Islet precursor cell (in vitro differentiated cells): ENCODE measurements at regions not wholly inside any gene's neighbourhood (a gene's known extent, or its start where the extent isn't known, plus 50 kb on each side); places are given as distances from the start of the nearest gene placed in this dataset.

Experiments used
- DNase-seq: peaks from one replicate; pipeline ENCODE4 v3.0.0-alpha.2; 2018

- DNase-seq: no peak
These were observed 72.0 kb downstream of the ALX1 start for GRCh38 chr12:85352016-85352415.

GRCh38 chr12:85356596-85357385 is 76.8 kb downstream of the ALX1 start:
- DNase-seq: no peak

DNA sequence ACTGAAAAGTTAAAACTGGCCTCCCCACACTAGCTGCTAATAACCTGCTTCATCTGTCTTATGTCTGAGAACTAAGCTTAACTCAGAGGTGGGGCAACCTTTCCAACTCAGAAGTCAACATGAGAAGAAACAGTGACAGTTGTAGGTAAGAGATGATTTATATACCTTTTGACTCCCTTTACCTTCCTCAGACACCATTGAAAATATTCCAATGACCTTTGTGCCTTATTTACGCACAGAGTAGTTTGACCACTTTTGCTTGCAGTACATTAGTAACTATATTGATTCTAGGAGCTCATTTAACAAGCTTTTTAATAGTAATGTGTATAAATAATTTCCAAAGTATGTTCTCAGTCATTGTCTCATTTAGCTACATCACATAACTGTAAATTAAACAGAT is 77.6 kb downstream of the ALX1 start:
- no peak for DNase-seq

- DNase-seq: no peak
These were observed 78.7 kb downstream of the ALX1 start for GRCh38 chr12:85358715-85359114.

DNA sequence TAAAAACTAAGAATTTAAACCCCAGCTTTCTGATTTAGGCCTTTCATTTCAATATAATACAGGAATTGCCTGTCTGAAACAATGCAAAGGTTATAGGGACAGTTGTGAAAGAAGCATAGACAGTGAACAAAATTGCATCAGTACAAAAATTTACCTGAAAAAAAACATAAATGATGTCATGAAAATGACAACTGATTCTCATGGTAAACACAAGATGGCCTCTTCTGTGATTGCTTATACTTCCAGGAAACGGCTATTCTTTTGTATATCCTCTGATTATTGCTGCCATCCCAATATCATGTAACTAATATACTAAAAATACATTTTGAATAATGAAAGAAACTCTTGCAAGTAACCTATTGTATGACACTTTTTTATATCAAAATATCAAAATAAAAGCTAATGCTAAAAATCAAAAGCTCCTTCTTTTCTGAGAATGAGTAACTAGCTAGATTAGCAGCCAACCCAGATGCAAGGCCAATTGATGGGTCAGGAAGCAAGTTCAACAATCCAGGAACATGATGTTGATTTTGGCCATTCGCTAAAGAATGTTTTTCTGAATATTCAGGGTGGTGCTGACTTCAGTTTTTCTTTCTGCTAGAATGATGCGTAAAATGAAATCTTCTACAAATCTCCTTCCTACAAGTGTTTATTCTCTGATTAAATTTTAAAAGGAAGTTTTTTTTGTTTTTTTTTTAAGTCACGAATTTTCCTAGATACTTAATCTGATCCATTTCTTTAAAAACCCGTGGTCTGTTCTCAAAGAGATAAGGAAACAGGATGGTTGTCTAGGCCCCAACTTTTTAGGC is 83.6 kb downstream of the ALX1 start:
- DNase-seq: no peak

DNA sequence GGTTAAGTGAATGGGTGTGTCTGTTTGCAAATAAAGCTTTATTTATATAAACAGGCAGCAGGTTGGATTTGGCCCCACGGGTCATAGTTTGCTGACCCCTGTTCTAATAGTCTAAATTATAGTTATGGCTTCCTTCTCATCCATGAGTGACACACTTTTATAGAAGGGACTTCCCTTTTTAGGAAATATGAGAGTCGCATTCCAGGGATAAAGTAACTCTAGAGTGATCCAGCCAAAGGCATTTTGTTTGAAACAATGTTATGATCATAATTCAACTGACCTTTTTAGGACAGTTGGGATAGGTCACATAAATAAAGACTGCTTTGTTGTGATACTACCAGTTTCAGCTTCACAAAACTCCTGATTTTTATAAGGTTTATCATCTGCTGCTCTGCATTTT is 87.9 kb downstream of the ALX1 start:
- DNase-seq: no peak

DNA sequence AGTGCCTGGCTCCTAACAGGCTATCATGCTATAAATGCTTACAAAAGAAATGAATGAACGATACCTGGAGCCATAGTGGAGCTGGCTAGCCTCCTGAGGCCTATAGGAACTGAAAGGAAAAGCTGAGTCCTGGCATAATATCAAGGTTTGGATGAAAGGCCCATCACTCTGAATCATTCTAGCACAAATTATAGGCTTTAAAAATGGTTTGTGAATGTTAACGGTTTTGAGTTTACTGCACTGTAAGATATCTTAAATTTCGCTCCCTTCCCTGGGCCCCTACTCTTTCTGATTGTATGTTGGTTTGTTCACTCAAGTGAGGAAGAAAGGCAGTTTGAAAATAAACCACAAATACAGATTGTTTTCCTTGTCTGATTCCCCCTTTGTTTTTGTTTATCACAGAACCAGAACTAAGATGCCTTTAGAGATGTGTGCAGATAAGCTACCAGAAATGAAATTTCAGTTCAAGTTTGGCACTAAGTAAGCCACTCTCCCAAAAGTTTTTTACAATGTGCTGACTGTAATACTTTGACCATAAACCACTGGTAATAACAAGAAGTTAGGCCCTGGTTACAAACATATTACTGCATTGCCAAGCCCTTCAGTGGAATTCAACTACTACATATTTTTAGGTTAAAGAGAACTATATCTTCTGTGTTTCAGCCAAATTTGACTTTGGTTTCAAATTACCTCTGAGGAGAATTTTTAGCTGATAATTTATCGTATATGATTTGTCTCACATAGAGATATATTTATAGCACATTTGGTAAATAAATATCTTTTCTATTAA is 89.5 kb downstream of the ALX1 start:
- no peak for DNase-seq

GRCh38 chr12:85373045-85373444 is 93.0 kb downstream of the ALX1 start:
- no peak for DNase-seq

GRCh38 chr12:85374981-85375380 is 95.0 kb downstream of the ALX1 start:
- DNase-seq: no peak

GRCh38 chr12:85385406-85385805 is 105.4 kb downstream of the ALX1 start:
- no peak for DNase-seq

- no peak for DNase-seq
These were observed 110.2 kb downstream of the ALX1 start for GRCh38 chr12:85390266-85390665.

GRCh38 chr12:85392508-85392907 is 112.5 kb downstream of the ALX1 start:
- DNase-seq: no peak

DNA sequence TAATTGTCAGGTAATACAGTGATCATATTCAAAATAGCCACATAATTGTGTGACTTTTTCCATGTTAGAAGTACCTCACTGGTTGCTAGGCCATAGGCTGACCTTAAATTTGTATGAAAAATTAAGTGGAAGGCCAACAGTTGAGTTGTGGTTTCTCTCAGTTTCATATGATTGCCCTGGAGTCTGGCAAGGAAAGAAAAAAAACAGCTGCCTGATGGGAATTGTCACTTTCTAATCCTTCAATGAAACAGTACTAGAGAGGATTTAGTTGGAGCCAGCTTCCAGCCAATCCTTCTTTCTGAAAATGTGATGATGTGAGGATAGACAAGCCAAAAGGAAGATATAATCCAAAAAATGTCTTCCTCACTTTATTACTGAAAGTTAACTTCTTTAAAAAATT is 113.6 kb downstream of the ALX1 start:
- no peak for DNase-seq

- no peak for DNase-seq
These were observed 114.0 kb downstream of the ALX1 start for GRCh38 chr12:85394065-85394464.

DNA sequence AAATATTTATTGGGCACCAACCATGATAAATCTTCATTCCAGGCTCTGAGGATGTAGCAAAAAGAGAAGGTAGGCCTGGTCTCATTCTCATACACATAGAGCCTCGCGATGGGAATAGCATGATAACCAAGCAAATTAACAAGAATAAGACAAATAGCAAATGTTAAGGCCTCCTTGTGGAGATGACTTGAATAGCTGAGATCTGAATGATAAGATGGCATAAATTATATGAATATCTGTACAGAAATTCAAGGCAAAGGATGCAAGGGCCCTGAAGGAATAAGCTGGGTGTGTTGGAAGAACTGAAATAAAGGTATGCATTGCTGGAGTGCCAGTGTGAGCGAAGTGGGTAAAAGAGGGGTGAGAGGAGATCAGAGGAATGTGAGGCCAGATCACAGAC is 114.8 kb downstream of the ALX1 start:
- DNase-seq: no peak

DNA sequence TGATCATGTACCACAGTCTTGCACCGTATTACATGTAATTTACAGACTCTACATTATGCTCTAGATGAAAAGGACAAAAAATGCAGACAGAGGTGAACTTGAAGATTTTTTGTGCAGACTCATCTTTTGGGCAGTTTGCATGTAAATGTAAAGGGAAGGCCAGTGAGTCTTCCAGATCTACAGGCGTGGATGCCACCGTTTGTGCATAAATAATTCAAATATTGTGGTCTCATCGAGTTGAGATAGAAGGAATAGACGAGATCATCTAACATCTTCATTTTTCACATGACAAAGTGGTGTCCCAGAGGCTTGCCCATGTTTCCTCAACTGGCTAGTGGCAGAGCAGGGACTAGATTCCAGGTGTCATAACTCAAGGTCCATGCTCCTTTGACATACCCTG is 125.2 kb downstream of the ALX1 start:
- DNase-seq: no peak

DNA sequence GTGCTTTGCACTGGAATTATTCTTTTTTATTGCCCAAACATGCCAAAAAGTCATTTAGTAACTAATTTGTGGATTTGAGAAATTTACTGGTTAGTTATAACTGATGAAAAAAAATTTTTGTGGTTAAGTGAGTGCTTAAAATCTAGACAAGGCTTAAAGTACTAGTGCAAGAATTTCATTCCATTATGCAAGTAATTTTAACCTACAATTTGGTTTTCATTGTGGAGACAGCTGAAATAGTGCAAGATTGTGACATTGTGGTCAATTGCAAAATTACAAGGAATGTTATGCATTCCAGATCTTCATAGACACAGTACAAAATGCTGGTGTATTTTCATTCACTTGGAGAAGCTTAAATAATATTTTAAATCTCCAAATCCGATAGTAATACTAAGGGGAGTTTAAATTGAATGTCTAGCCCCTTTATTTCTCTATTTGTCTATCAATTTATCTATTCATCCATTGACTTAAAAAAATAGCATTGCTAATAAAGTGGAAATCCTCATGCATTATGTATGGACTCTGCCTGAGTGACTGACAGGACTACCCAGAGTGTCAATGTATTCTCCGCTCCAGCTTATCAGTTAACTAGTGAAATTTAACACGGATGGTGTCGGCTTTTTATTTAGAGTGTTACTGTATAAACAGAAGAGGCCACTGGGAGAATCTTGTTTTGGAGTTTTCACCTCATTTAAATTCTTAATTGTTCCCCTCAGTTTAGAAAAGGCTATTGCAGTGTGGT is 125.9 kb downstream of the ALX1 start:
- DNase-seq: no peak

DNA sequence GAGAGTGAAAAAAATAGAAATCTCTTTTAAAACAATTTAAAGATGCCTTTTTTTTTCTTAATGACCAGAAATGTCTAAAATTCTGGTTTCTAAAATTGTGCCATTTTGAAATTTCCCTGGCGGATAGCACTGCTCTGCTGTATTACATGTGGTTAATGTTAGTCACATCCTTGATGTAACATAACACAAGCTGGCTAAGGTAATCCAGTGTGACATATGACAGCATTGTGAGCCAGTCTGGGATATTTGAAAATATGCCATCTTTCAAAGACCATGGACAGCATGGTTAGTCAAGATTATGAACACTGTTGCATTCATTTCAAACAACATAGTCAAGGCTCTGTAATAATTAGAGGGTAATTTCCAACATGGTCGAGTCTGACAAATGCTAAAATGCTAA is 133.2 kb downstream of the ALX1 start:
- DNase-seq: no peak

DNA sequence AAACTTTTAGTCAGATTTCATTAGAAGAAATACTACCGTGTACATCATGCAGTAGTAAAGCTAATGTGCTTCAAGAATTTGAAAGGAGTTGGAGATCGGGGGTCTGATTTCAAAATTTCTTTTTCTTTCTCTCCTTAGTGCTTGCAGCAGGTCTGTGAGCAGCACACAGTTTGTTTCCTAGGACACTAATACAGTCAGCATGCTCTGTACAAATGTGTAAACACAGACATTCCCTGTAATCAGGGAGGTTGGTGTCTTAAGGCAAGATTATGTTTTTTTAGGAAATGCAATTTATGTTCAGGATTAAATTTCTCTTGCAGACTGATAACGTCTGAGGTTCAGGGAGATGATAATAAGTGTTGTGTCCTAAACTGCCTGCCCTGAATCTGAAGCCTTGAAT is 142.7 kb downstream of the ALX1 start:
- DNase-seq: no peak

DNA sequence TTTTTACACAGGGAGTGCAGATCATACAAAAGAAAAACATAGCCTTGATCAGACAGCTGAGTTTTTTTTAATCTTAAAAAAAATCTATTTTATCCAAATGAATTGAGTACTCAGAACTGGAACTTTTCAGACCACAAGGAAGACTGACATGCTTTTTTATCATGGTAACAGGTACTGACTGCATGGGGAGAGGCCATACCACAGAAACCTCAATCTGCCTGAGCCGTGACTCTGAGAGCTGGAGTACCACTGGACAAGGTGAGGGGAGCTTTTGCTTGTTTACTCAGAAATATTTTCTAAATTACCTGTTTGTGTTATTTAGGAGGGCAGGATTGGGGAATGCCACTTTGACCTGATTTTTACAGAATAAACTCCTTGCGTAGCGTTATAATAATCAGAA is 143.9 kb downstream of the ALX1 start:
- DNase-seq: no peak

DNA sequence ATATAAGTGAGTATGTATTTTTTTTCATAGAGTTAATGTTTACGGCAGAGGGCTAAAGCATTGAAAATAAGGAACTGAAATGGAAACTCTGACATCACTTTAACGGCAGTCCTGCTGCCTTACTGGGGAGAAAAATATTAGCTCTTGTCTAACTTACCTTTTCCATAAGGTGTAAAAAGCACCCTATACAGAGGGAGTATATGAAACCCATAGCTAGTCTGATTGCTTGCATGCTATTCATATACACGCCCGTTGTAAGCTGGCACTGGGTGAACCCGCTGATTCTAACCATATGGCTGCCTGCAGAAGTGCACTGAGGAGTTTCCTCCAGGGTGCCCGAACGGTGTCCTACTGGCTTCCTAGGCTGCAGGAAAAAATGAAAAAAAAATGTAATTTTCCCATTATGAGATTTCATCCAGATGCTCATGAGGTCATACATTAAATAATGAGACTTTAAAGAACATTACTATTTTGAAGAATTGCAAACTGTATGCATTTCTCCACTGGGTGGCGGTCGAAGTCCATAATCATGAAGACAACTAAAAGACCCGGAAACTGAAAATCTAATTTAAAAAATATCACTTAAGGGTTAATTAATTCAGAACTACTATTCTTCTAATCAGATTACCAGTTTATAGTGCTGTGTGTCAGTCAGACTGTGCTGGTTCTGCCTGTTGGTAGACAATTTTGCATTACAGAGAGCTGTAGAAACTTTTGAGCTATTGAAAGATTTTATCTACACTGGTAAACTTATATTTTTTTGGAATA is 144.7 kb downstream of the ALX1 start:
- no peak for DNase-seq

GRCh38 chr12:85425349-85425612 is 145.3 kb downstream of the ALX1 start:
- no peak for DNase-seq
